OCI-LY7 (cell line): ENCODE measurements at regions not wholly inside any gene's neighbourhood (a gene's known extent, or its start where the extent isn't known, plus 50 kb on each side); places are given as distances from the start of the nearest gene placed in this dataset.

ENCODE experiments used
- EZH2phosphoT487 ChIP-seq: fragments of 200-600 bp; sonication (generic); IDR thresholded peaks from 2 replicates; pipeline ENCODE4 v1.6.1; 2018; ENCODE audit warnings: low read depth, borderline replicate concordance, mild to moderate bottlenecking, mixed run types, antibody characterized with exemption, low read length, moderate library complexity, mixed read lengths
- TF ChIP-seq, protein P1 (sequence below): fragments of 200-600 bp; sonication (generic); conservative IDR thresholded peaks from 2 replicates; pipeline ENCODE4 v1.5.1; 2014; ENCODE audit warnings: mild to moderate bottlenecking, antibody characterized with exemption, low read length, moderate library complexity, mixed read lengths

DNA sequence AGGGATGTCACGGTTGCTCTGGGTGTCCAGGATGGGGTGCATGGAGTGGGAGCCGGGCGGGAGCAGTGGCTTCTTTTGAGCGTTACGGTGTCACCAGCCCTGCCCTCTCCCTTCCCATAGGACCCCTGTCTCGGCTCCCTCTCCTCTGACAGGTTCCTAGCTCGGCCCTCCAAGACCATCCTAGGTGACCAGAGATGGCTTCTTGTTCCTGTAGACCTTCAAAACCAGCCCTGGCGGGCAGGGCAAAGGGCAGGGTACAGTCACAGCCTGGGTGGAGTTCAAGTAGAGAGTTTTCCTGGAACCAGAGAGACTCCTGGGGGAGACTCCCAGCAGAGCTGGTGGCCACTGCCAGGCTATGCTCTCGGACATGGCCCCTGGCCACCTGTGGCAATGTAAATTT, 345.6 kb upstream of the AJAP1 start:
- TF ChIP-seq, protein P1, sequence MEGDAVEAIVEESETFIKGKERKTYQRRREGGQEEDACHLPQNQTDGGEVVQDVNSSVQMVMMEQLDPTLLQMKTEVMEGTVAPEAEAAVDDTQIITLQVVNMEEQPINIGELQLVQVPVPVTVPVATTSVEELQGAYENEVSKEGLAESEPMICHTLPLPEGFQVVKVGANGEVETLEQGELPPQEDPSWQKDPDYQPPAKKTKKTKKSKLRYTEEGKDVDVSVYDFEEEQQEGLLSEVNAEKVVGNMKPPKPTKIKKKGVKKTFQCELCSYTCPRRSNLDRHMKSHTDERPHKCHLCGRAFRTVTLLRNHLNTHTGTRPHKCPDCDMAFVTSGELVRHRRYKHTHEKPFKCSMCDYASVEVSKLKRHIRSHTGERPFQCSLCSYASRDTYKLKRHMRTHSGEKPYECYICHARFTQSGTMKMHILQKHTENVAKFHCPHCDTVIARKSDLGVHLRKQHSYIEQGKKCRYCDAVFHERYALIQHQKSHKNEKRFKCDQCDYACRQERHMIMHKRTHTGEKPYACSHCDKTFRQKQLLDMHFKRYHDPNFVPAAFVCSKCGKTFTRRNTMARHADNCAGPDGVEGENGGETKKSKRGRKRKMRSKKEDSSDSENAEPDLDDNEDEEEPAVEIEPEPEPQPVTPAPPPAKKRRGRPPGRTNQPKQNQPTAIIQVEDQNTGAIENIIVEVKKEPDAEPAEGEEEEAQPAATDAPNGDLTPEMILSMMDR = no peak
- no peak for TF ChIP-seq EZH2phosphoT487
